Hepatocyte (in vitro differentiated cells): ENCODE measurements at regions not wholly inside any gene's neighbourhood (a gene's known extent, or its start where the extent isn't known, plus 50 kb on each side); places are given as distances from the start of the nearest gene placed in this dataset.

Experiments used
- DNase-seq: peaks from one replicate; pipeline ENCODE4 v3.0.0-alpha.2; 2016; ENCODE audit warnings: low spot score
- H2AFZ ChIP-seq: fragments of 200-600 bp; sonication (generic); 2 replicates; pipeline ENCODE4 v1.6.0; 2016; ENCODE audit warnings: antibody characterized with exemption, mild to moderate bottlenecking
- H3K27ac ChIP-seq: fragments of 200-600 bp; sonication (generic); 2 replicates; pipeline ENCODE4 v1.5.1; 2016; ENCODE audit warnings: mild to moderate bottlenecking
- H3K27me3 ChIP-seq: fragments of 200-600 bp; sonication (generic); 2 replicates; pipeline ENCODE4 v1.6.1; 2016
- H3K36me3 ChIP-seq: fragments of 200-600 bp; sonication (generic); replicated peaks from 2 replicates; pipeline ENCODE4 v1.5.1; 2016; ENCODE audit warnings: low read depth; ENCODE audit not compliant: insufficient read depth
- H3K4me1 ChIP-seq: fragments of 200-600 bp; sonication (generic); 2 replicates; pipeline ENCODE4 v1.5.1; 2016; ENCODE audit warnings: mild to moderate bottlenecking, moderate library complexity; ENCODE audit not compliant: insufficient read depth
- H3K4me2 ChIP-seq: fragments of 200-600 bp; sonication (generic); 2 replicates; pipeline ENCODE4 v1.6.0; 2016
- H3K4me3 ChIP-seq: fragments of 200-600 bp; sonication (generic); 2 replicates; pipeline ENCODE4 v1.5.1; 2016; ENCODE audit warnings: mild to moderate bottlenecking
- H3K79me2 ChIP-seq: fragments of 200-600 bp; sonication (generic); 2 replicates; pipeline ENCODE4 v1.6.0; 2017; ENCODE audit warnings: mild to moderate bottlenecking
- H3K9me2 ChIP-seq: fragments of 200-600 bp; sonication (generic); replicated peaks from 2 replicates; pipeline ENCODE4 v1.6.0; 2017; ENCODE audit warnings: mild to moderate bottlenecking; ENCODE audit not compliant: insufficient read depth
- H3K9me3 ChIP-seq: fragments of 200-600 bp; sonication (generic); 2 replicates; pipeline ENCODE4 v1.5.1; 2016; ENCODE audit warnings: low read depth, mild to moderate bottlenecking
- H4K20me1 ChIP-seq: fragments of 200-600 bp; sonication (generic); 2 replicates; pipeline ENCODE4 v1.6.0; 2016; ENCODE audit warnings: mild to moderate bottlenecking; ENCODE audit not compliant: insufficient read depth, poor library complexity, severe bottlenecking
- EZH2 ChIP-seq: fragments of 200-600 bp; sonication (generic); IDR thresholded peaks from 2 replicates; pipeline ENCODE4 v1.6.1; 2016; ENCODE audit warnings: antibody characterized with exemption, mild to moderate bottlenecking, borderline replicate concordance
- EZH2phosphoT487 ChIP-seq: fragments of 200-600 bp; sonication (generic); IDR thresholded peaks from one replicate; pipeline ENCODE4 v1.6.1; 2018; ENCODE audit warnings: antibody characterized with exemption, mild to moderate bottlenecking, low read depth, moderate library complexity; ENCODE audit not compliant: unreplicated experiment, severe bottlenecking
- WGBS: methylation state at CpG from one replicate; pipeline ENCODE4 v1.1.6; 2016; ENCODE audit warnings: low lambda C conversion rate; ENCODE audit errors: missing lambda C conversion rate; 5-methylcytosine and 5-hydroxymethylcytosine counted together
- TF ChIP-seq, protein P1 (sequence below): fragments of 200-600 bp; sonication (generic); IDR thresholded peaks from 2 replicates; pipeline ENCODE4 v1.5.1; 2016; ENCODE audit warnings: antibody characterized with exemption, mild to moderate bottlenecking; ENCODE audit not compliant: poor library complexity

GRCh38 chr13:94896238-94896637 is 183.9 kb upstream of the SOX21 start:
- Histone ChIP-seq H2AFZ (no peak overlapping the region), H3K9me3 (no peaks in the 10 kb centered on the region), H3K9me2 (no peaks in the 10 kb centered on the region), H3K4me1 (no peaks in the 10 kb centered on the region), H3K27ac (no peak overlapping the region), H4K20me1 (no peaks in the 10 kb centered on the region), H3K79me2 (no peaks in the 10 kb centered on the region), H3K27me3 (no peaks in the 10 kb centered on the region), H3K4me2 (no peak overlapping the region), H3K4me3 (no peak overlapping the region), H3K36me3 (no peaks in the 10 kb centered on the region)
- WGBS: 95% methylated on average over 2 of the region's 2 CpGs
- DNase-seq: no peak
- TF ChIP-seq, protein P1, sequence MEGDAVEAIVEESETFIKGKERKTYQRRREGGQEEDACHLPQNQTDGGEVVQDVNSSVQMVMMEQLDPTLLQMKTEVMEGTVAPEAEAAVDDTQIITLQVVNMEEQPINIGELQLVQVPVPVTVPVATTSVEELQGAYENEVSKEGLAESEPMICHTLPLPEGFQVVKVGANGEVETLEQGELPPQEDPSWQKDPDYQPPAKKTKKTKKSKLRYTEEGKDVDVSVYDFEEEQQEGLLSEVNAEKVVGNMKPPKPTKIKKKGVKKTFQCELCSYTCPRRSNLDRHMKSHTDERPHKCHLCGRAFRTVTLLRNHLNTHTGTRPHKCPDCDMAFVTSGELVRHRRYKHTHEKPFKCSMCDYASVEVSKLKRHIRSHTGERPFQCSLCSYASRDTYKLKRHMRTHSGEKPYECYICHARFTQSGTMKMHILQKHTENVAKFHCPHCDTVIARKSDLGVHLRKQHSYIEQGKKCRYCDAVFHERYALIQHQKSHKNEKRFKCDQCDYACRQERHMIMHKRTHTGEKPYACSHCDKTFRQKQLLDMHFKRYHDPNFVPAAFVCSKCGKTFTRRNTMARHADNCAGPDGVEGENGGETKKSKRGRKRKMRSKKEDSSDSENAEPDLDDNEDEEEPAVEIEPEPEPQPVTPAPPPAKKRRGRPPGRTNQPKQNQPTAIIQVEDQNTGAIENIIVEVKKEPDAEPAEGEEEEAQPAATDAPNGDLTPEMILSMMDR: no peak
- TF ChIP-seq EZH2phosphoT487 (no peak), EZH2 (no peak)

DNA sequence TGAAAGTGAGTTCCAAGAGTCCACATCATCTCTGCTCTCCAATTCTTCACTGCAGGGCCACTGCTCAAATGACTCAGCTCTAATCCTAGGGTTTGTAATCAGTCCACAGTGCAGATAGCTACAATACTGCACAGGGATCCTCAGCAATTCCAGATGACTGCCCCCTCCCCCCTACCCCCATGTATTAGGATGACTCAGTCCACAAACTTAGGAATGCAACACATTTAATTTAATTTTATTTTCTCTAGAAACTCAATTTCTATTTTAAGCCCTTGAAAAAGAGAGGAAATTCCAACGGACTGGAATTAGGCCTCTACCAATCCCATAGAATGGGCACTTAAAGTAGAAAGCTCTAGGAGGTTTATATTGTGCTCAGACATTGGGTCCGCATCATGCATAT is 173.8 kb upstream of the SOX21 start:
- Histone ChIP-seq H3K4me1 (no peaks in the 10 kb centered on the region), H3K36me3 (no peaks in the 10 kb centered on the region), H3K4me3 (no peak overlapping the region), H3K9me2 (no peaks in the 10 kb centered on the region), H3K27me3 (no peaks in the 10 kb centered on the region), H3K27ac (no peak overlapping the region), H3K79me2 (no peaks in the 10 kb centered on the region), H2AFZ (no peak overlapping the region), H3K9me3 (no peaks in the 10 kb centered on the region), H4K20me1 (no peaks in the 10 kb centered on the region), H3K4me2 (no peak overlapping the region)
- WGBS: 81% methylated on average over 2 of the region's 2 CpGs
- TF ChIP-seq EZH2phosphoT487 (no peak), EZH2 (no peak)
- TF ChIP-seq, protein P1: no peak
- peak; percentile 13 for DNase-seq

DNA sequence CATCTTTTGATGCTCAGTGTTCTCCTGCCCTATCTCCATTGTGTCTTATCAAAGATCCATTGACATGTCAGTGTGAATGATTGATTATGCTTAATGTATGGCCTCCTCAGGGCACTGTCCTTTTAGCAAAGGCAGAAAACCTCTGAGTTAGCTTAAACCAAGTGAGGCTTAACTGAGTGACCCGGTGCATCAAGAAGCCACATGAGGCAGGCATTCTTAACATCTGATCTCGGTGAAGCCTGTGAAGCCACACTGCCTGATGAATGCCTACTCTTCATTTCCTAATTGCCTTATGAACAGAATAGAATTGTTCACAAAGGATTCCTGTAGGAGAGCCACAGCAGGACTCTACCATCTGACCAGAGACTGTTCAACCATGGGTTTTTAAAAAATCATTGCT is 168.1 kb upstream of the SOX21 start:
- no peaks in the 10 kb centered on the region for H3K79me2 ChIP-seq
- no peak overlapping the region for H3K4me3 ChIP-seq
- TF ChIP-seq EZH2phosphoT487 (no peak), EZH2 (no peak)
- TF ChIP-seq, protein P1: no peak
- H3K4me2 ChIP-seq: no peak overlapping the region
- H3K9me2 ChIP-seq: no peaks in the 10 kb centered on the region
- H3K27me3 ChIP-seq: no peaks in the 10 kb centered on the region
- 34% methylated on average over 2 of the region's 2 CpGs for WGBS
- DNase-seq: no peak
- no peaks in the 10 kb centered on the region for H4K20me1 ChIP-seq
- H3K4me1 ChIP-seq: no peaks in the 10 kb centered on the region
- H2AFZ ChIP-seq: no peak overlapping the region
- no peak overlapping the region for H3K27ac ChIP-seq
- H3K36me3 ChIP-seq: no peaks in the 10 kb centered on the region
- H3K9me3 ChIP-seq: no peaks in the 10 kb centered on the region

GRCh38 chr13:94878602-94879165 is 166.3 kb upstream of the SOX21 start:
- no peaks in the 10 kb centered on the region for H3K36me3 ChIP-seq
- H3K9me2 ChIP-seq: no peaks in the 10 kb centered on the region
- H4K20me1 ChIP-seq: no peaks in the 10 kb centered on the region
- no peak overlapping the region for H2AFZ ChIP-seq
- TF ChIP-seq, protein P1: no peak
- TF ChIP-seq EZH2 (no peak), EZH2phosphoT487 (no peak)
- no peak overlapping the region for H3K27ac ChIP-seq
- H3K4me2 ChIP-seq: no peak overlapping the region
- whole genome bisulfite sequencing: 87% methylated on average over 7 of the region's 7 CpGs
- no peaks in the 10 kb centered on the region for H3K4me1 ChIP-seq
- no peaks in the 10 kb centered on the region for H3K79me2 ChIP-seq
- H3K27me3 ChIP-seq: no peaks in the 10 kb centered on the region
- no peak overlapping the region for H3K4me3 ChIP-seq
- DNase-seq: no peak
- no peaks in the 10 kb centered on the region for H3K9me3 ChIP-seq
